Cerebellar nuclear complex (tissue), 1 donor: ENCODE measurements at regions not wholly inside any gene's neighbourhood (a gene's known extent, or its start where the extent isn't known, plus 50 kb on each side); places are given as distances from the start of the nearest gene placed in this dataset.

Experiments used
- DNase-seq, 2 experiments: peaks; one replicate each; lab custom pipeline; 2025; lab: John Stamatoyannopoulos, UW

DNA sequence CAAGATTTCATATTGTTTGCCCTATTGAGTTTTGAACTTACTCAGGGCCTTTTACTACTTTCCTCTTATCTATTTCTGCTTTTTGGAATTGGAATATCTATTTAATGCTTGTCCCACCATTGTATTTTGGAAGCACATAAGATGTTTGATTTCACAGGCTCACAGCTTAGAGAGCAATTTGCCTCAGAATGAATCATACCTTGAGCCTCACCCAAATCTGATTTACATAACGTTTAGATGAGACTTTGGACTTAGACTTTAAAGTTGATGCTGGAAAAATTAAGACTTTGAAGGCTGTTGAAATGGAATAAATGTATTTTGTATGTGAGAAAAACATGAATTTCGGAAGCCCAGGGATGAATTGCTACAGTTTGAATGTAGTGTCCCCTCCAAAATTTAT, 458.9 kb downstream of the CNTN6 start:
- DNase-seq = no peak

DNA sequence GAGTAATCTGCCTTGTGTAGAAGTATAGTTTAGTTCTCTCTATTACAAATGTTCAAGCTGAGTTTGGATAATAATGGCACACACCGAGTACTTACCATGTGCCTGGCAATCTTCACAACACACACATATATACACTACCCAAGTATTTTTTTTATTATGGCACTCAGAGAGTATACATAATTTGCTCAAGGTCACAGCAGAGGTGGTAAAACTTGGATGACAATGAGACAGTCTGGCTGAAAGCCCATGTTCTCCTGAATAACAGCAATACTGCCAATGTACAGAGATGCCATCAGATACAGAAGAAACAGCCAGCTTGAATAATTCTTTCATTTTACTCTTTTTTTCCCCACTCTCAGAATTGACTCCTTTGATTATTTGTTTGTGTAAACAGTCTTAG, 460.0 kb downstream of the CNTN6 start:
- DNase-seq = no peak

DNA sequence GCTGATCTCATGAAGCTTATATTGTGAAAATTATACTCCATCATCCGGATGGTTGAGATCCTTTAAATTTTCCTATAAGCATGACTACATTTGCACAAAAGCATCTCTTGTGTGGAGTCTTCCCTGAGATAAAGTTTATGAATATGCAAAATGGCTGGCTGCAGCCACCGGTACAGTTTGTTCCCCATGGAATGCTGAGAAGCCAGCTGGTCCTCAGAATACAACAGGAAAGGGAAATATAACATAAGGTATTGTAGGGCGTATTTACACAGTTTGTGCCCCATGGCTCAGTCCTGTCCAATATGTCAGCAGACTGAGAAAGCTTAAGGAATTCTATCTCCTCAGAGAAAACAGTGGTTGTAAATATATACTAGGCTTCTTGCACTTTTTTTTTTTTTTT, 468.6 kb downstream of the CNTN6 start:
- DNase-seq = no peak

DNA sequence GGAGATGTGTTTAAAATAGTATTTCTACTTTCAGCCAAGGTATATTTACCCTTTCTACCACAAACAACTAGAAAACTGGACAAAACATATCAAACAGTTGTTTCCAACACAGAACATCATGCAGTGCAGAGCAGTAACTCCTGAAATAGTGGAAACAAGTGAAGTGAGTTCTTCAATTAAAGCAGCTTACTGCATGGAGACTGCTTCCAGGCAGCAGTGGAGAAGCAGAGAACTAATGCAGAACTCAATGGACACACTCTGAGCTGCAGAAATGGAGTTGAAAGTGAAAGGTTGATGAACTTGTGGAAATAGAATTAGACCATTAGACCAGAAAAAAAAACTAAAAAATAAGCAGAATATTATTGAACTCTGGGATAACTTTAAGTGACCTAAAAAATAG, 478.9 kb downstream of the CNTN6 start:
- DNase-seq = no peak

DNA sequence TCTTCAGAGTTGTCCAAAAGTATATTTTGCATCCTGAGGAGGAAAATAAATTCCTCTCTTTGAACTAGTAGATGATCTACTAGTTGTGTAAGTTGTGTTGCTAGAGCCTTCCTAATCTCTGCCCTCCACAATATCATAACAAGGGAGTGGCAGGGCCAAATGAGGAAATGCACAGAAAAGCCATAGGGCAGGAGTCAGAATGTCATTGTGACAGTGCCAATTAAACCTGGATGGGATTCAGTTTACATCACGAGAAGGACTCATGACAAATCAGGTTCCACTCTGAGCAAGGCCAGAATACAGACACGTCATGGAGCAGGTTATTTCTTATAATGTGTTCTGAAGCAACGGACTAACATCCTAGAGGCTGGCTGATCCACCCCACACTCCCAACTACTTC, 483.2 kb downstream of the CNTN6 start:
- DNase-seq = no peak

DNA sequence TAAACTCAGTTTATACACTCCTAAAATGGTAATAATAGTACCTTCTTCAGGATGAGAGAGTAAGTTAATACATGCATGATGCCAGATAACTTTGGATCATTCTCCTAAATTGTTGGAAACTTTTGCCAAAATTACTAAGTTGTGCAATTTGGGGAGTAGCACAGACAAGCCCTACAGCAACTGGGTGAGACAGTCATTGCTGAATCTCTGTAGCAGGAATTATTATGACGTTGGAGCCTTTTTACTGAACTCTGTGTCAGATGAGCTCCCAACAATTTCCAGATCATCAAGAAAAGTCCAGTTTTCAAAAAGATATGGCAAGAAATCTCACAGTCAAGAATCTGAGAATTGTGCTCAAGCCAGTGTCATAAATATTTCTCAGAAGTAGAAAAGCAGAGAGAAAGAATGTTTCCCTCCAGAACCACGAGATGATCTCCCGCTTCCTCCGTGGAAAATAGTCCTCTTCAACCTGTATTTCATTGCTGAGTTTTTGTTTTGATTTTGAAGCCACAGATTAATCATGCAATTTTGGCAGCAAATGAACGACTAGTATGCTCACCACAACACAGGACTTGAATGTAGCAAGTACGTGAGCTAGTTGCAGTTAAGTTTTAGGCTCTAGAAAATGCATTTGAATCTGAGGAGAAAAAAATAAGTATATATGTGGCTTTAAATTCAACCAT, 485.4 kb downstream of the CNTN6 start:
- no peak for DNase-seq

DNA sequence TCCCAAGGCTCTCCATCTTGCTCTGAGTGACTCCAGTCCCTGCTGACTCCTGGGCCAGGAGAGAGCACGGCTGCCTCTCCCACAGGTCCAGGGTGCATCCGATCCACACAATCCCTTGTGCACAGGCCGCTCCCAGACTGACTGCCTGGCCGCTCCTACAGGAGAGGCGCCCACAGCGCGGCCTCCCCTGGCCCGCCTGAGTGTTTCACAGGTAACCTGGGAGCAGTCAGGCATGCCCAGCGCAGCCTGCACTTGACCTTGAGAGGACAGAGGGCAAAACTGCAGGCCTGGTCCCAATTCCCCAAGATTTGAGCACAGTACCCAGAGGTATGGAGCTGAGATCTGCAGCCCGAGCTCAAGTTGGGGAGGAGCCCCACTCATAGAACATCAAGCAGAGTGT, 490.2 kb downstream of the CNTN6 start:
- no peak for DNase-seq

DNA sequence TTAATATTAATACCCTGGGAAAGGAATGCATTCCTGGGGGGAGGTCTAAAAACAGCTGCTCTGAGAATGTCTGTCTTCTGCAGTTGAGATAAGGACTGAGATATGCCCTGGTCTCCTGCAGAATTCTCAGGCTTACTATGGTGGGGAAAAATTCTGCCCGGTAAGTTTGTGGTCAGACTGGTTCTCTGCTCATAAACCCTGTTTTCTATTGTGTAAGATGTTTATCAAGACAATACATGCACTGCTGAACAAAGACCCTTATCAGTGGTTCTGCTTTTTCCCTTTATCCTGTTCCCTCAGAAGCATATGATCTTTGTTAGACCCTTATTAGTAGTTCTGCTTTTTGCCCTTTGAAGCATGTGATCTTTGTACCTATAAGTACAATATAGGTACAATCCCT, 494.6 kb downstream of the CNTN6 start:
- no peak for DNase-seq

DNA sequence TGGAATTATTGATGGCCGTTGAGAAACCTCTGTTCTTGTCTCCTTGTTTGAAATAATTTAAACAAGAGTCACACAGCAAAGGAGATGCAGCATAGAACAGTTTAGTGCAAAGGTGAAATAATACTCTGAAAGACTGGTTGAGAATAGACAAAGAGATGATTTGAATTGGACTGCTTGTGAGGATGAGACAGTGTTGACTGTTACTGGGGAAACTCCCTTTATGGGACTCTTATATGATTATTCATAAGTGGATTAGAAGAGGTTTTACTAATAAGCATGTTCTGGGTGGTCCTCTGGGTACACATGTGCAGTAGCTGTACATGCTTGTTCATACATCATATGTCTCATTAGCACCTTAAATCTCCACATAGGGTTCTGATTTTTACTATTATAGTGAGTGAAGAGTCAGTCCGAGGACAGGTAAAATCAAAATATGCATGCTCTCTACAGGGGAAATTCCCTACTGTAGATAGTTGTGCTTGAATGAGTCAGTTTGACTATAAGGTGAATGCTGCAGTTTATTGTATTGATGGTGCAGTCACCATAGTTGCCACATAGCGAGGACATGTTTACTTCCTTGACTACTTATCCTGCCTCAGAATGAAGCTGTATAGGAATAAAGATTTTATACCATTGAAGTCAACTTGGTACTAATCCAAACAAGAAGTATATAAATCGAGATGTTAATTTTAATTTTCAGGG, 498.7 kb downstream of the CNTN6 start:
- DNase-seq = no peak

DNA sequence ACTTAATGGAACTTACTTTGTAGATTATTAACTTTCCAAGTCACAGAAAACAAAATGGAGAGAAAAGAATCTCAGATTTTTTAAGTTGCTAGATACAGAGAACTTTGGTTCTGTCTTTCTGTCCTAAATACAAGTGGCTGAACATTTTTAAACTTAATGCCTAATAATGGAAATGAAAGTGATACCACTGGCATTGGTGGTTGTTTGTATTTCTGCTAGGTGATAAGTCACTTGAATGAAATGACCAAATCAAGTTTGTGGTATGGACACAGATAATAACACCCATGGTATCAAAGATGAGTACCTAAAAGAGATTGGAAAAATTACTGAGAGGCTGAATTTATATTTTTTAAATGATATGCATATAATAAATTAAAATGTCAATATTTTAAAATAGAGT, 502.1 kb downstream of the CNTN6 start:
- DNase-seq = no peak

DNA sequence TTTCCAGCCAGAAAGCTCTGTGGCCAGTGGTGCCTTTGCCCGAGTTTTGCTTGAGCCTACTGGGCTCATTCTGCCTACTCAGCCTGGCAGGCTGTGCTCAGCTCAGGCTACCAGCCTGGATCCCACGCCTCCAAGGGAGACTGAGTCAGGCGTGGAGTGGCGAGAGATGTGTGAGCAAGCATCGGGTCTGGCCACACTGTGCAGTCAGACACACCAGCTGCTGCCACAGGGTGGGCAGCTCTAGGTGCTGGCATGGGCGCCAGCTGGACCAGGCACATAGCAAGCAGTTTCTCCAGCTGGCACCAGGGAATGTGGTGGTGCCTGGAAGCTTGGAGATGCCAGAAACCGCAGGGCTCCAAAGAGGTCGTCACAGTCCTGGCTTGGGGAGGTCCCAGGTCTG, 498.5 kb upstream of the CNTN4 start:
- DNase-seq = no peak

DNA sequence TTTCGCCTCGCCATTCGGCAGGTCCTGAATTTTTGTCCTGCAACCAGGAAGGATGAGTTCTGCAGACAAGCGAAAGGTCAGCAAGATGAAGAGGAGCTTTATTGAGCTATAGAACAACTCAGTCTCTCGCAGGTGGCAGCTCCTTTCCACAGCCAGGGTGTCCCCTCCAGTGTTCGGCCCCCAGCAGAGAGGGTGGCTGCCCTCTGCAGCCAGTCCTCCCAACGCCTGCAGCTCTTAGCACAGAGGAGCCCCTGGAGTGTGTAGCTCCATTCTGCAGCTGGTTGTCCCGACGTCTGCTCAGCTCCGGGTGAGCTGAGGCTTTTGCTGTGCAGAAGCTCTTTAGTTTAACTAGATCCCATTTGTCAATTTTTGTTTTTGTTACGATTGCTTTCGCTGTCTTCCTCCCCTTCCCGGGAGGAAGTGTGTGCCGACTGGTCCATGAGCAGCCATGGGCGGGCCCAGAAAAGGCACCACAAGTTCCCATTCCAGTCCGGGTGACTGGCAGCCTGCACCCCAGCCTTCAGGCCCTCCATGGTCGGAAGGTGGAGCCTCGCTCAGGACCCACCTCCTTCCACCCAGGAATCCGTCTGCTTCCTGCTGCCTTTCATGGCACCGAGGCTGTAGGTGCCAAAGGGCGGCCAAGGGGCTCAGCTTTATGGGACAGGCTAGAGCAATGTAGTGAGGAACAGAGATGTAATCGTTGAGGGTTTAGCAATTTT, 497.8 kb upstream of the CNTN4 start:
- DNase-seq = no peak

DNA sequence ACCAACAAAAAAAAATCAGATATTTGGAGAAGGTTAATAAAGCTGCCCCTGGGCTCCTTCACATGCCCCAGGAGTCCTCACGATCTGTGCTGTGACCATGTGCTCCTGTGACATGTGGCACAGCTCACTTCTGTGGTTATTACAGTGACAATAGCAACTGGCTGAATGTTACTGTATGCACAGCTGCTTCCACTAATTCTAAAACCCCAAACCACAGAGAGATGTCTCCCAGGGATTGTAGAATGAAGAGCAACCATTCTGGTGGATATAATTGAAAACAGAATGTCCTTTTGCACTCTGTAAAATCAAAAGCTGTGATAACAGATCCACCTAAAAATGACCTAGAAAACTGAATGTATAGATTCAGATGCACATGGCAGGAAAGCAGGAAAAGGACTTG, 489.2 kb upstream of the CNTN4 start:
- DNase-seq = no peak

DNA sequence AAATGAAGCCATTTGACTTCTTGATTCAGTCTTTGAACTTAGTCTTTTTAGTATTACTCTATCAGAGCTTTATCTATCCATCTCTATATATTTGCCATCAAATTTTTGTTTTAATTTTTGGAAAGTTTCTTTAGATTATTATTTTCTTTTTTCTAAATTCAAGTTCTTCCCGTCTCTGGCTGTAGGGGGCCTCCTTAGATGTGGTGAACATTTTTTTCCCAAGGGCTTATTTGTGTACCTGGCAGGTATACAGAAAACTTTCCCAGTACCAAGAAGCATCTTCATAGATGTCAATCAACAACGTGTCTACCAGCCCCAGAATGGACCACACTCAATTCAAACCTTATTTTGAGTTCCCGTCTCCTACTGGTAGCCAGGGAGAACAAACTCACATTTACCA, 486.8 kb upstream of the CNTN4 start:
- no peak for DNase-seq

DNA sequence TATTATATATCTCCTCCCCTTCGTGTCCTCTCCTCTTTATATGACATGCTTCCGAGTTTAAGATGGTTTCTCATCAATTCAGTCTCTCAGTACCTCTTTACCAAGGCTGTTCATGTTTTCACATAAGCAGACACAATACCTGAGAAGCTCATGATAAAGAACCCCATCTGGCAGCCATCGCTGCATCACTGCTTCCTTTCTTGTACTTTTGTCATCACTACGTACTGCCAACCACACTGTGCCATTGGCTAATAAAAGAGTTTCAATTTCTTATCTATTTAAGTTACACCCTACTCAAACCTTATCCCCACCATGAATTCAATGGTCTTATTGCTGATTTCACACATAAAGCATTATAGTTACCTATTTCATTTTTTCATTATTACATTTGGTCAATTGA, 484.7 kb upstream of the CNTN4 start:
- no peak for DNase-seq

DNA sequence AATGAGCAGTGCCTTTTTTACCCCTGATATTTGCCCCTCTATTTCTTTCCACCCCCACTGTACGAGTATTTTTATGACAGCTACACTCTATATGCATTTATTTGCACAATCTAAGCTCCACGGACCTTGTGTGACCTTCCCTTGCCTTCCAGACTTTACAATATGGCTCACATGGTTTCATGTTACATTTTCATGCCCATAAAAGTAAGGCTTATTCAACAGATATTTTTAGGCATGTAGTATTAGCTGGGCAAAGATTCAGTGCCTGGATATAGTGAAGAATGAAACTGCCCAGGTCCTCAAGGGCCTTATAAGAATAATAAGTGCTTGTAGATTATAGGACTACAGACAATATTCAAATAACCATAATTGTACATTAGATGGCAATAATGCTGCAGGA, 481.9 kb upstream of the CNTN4 start:
- DNase-seq = no peak

DNA sequence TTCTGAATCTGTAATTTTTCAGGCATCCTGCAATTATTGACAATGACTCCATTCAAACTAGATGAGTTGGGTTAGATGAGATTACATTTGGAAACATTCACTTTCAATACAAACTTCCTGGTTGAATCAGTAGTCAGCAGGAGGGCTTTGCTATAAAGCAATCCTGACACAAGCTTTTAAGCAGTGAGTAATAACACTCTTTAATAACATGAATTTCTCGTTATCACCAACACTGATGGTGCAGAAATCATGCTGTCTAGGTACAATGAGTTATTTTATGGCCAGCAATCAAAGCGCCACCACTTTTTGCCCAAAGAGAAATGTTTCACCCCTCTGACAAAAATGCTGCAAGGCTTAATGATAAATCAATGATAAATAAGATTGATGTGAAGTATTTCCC, 474.8 kb upstream of the CNTN4 start:
- no peak for DNase-seq

DNA sequence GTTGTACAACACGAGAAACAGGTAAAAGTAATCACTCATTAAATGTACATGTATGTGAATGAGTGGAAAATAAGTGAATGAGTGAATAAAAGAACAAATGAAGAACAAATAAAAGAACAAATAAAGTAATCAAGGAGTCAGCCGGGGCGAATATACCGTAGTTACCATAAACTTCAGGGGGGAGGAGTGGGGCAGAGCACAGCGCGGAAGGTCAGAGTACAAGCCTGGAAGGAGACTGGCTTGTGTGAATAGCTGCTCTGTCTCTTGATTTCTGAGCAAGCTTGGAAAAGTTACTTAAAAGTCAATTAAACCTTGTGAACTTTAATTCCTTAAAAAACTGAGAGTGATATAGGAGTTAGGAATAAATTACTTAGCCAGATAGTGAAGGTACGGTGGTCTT, 466.5 kb upstream of the CNTN4 start:
- DNase-seq = no peak

DNA sequence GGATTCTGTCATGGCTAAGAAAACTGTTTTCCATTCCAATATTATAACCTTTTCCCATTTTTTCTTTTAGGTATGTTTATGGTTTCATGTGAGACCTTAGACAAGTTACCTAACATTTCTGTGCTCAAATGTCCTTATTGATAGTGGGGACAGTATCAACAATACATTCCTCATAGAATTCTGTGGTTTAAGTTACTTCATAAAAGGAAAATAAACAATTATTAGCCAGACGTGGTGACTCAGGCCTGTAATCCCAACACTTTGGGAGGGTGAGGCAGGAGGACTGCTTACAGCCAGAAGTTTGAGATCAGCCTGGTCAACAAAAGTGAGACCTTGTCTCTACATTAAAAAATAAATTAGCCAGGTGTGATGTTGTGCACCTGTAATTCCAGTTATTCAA, 436.8 kb upstream of the CNTN4 start:
- no peak for DNase-seq

DNA sequence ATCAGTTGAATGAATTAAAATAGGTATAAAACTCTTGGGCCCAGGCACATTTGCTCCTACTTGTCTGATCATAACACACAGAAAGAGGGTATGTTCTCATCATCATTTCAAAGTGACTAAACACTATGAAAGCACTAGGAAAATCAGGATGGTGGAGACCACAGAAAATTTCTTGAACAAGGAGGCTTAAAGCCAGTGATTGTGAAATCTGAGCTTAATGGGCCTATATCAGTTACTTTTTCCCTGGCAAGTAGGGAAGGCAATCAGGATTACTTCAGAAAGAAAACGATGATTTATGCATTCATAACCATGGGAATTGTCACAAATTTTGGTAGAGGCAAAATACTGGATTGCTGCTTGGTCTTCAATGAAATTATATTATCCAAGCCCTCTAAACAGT, 434.4 kb upstream of the CNTN4 start:
- no peak for DNase-seq

DNA sequence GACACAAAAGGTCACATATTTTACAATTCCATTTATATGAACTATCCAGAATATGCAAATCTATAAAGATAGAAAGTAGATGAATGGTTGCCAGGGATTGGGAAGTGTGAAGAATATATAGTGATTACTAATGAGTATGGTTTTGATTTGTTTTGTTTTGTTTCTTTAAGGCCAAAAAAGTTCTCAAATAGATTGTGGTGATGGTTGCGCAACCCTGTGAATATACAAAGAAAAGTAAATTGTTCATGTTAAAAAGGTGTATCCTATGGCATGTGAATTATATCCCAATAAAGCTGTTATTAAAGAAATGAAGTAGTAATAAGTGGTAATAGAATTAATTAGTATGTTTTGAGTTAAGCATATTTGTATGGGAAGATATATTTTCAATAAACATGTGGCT, 431.8 kb upstream of the CNTN4 start:
- DNase-seq = no peak

DNA sequence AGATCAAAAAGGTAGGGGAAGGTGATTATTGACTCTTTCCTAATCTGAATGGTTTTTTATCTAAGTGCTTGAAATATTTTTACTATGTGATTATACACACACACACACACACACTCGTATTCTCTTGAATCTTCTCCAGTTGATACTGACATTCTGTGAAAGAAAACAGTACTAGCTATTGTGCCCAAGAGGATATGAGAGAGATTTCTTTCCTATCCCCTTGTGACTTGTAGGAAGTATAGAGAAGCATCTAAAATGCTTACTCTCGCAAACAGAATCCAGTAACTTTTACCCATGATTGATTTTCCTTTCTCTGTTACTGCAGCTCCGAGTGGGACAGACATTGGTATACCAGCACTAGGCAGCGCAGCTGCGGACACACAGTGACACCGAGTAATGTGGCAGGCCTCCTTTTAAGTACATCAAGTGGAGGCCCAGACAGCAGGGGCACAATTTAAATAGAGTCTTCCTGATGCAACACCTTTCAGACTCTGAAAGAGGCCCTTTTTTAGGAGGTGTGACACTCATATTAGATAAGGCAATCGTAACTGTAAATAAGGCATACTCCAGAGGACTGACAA, 421.0 kb upstream of the CNTN4 start:
- DNase-seq = no peak

DNA sequence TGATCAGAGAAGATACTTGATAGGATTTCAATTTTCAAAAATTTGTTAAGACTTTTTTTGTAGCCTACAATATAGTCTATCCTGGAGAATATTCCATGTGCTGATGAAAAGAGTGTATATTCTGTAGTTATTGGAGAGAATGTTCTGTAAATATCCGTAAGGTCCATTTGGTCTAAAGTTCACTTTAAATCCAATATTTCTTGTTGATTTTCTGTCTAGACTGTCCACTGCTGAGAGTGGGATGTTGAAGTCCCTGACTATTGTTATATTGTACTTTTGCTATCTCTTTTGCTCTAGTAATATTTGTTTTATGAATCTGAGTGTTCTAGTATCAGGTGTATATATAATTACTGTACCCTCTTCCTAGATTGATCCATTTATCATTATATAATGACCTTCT, 406.2 kb upstream of the CNTN4 start:
- DNase-seq = no peak
